ENCODE measurements at regions not wholly inside any gene's neighbourhood (a gene's known extent, or its start where the extent isn't known, plus 50 kb on each side); places are given as distances from the start of the nearest gene placed in this dataset.

GRCh38 chr12:64999148-64999425, 122.0 kb downstream of the WIF1 start:
- DNase-seq (ENCODE audit: low read depth): no peak

Data from forelimb muscle (tissue), 1 donor.